ENCODE measurements at regions not wholly inside any gene's neighbourhood (a gene's known extent, or its start where the extent isn't known, plus 50 kb on each side); places are given as distances from the start of the nearest gene placed in this dataset.
A peak's percentile ranks its signal among the peaks of the same experiment; 100 is the strongest.

DNA sequence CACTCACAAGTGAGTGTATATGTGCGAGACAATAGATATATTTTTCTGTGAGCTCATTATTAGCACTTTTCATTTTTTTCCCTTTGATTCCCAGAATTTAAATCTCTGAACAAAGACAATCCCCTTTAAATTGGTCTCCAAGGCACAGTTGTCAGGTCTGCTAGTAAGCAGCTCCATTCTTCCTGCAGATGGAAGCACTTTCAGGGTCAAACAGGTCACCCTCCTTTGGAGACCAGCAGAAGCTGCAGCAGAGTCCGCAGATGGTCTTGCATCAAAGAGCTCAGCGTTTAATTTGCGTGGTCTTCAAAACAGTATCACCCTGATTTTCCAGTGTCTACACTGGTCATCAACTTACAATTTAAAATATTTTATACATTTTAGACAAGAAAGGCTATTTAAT, 543.8 kb downstream of the ARL4A start:
- TF ChIP-seq, protein P1, sequence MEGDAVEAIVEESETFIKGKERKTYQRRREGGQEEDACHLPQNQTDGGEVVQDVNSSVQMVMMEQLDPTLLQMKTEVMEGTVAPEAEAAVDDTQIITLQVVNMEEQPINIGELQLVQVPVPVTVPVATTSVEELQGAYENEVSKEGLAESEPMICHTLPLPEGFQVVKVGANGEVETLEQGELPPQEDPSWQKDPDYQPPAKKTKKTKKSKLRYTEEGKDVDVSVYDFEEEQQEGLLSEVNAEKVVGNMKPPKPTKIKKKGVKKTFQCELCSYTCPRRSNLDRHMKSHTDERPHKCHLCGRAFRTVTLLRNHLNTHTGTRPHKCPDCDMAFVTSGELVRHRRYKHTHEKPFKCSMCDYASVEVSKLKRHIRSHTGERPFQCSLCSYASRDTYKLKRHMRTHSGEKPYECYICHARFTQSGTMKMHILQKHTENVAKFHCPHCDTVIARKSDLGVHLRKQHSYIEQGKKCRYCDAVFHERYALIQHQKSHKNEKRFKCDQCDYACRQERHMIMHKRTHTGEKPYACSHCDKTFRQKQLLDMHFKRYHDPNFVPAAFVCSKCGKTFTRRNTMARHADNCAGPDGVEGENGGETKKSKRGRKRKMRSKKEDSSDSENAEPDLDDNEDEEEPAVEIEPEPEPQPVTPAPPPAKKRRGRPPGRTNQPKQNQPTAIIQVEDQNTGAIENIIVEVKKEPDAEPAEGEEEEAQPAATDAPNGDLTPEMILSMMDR (IDR thresholded peaks at IDR 0.05), result no peak
- Histone ChIP-seq H3K27me3 (no peaks in the 10 kb centered on the region), H3K4me3 (no peak overlapping the region), H3K27ac (no peak overlapping the region), H3K9me3 (no peaks in the 10 kb centered on the region), H3K4me1 (no peaks in the 10 kb centered on the region), H3K36me3 (no peaks in the 10 kb centered on the region)
- ATAC-seq (no peak), DNase-seq (no peak)
- intact Hi-C loops (cut with DNase I), result no loop called here

DNA sequence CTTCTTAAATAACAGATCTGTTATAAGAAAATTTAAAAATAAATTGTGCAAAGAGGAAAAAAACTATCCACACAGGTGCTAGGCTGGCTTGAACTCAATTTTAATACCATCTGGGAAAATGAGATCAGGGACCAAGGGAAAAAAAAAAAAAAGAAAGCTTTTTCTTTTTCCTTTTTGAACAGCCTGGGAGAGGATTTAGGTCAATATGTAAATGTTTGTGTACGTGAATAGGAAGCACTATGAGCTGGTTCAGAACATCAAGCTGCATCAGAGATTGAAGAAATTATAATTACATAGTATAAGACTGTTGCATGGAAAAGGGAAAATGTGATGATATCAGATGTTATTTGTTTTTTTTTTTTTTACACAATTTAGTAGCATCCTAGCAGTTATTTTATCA, 548.0 kb downstream of the ARL4A start:
- no peak for DNase-seq
- Histone ChIP-seq H3K27me3 (no peaks in the 10 kb centered on the region), H3K4me1 (no peaks in the 10 kb centered on the region), H3K36me3 (no peaks in the 10 kb centered on the region), H3K27ac (no peak overlapping the region), H3K4me3 (no peak overlapping the region), H3K9me3 (no peaks in the 10 kb centered on the region)
- intact Hi-C loops (cut with DNase I), result no loop called here
- TF ChIP-seq, protein P1 (IDR thresholded peaks at IDR 0.05), result no peak
- no peak for ATAC-seq

DNA sequence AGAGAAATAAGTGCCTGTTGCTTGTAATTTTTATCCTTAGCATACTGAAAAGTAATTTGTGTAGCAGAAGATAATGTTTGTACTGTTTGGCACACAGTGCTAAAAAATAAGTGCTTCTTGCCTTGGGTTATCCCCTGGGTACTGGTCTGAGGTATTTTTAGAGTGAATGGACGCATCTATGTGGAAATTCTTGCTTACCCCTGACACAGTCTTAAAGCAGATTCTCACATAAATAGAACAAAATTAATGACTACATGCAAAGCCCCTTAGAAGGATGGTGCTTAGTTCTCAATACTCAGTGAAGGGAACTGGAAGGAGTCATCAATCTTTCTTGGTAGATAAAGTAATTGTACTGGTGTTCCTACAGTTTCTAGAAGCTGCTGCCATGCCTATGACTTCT, 548.6 kb downstream of the ARL4A start:
- intact Hi-C loops (cut with DNase I), result no loop called here
- Histone ChIP-seq H3K9me3 (no peaks in the 10 kb centered on the region), H3K4me1 (no peaks in the 10 kb centered on the region), H3K4me3 (no peak overlapping the region), H3K27ac (no peak overlapping the region), H3K27me3 (no peaks in the 10 kb centered on the region), H3K36me3 (no peaks in the 10 kb centered on the region)
- ATAC-seq (no peak), DNase-seq (no peak)
- TF ChIP-seq, protein P1 (IDR thresholded peaks at IDR 0.05), result no peak

GRCh38 chr7:13240349-13240748, 552.9 kb downstream of the ARL4A start:
- peak; percentile 40 for ATAC-seq
- H3K27me3 ChIP-seq, result no peaks in the 10 kb centered on the region
- no peak for DNase-seq
- H3K4me3 ChIP-seq, result no peak overlapping the region
- intact Hi-C loops (cut with DNase I), result no loop called here
- no peak overlapping the region for H3K27ac ChIP-seq
- no peaks in the 10 kb centered on the region for H3K36me3 ChIP-seq
- no peaks in the 10 kb centered on the region for H3K9me3 ChIP-seq
- TF ChIP-seq, protein P1 (IDR thresholded peaks at IDR 0.05), result no peak
- no peaks in the 10 kb centered on the region for H3K4me1 ChIP-seq

GRCh38 chr7:13241416-13241815, 554.0 kb downstream of the ARL4A start:
- intact Hi-C loops (cut with DNase I), result no loop called here
- TF ChIP-seq, protein P1 (IDR thresholded peaks at IDR 0.05), result no peak
- Histone ChIP-seq H3K27me3 (no peaks in the 10 kb centered on the region), H3K9me3 (no peaks in the 10 kb centered on the region), H3K27ac (no peak overlapping the region), H3K36me3 (no peaks in the 10 kb centered on the region), H3K4me3 (no peak overlapping the region), H3K4me1 (no peaks in the 10 kb centered on the region)
- DNase-seq, result no peak
- ATAC-seq, result no peak

- no peaks in the 10 kb centered on the region for H3K4me1 ChIP-seq
- no peaks in the 10 kb centered on the region for H3K27me3 ChIP-seq
- no peak overlapping the region for H3K27ac ChIP-seq
- H3K36me3 ChIP-seq, result no peaks in the 10 kb centered on the region
- intact Hi-C loops (cut with DNase I), result no loop called here
- no peak overlapping the region for H3K4me3 ChIP-seq
- H3K9me3 ChIP-seq, result no peaks in the 10 kb centered on the region
- DNase-seq (no peak), ATAC-seq (no peak)
- TF ChIP-seq, protein P1 (IDR thresholded peaks at IDR 0.05), result no peak
Observed at GRCh38 chr7:13257661-13258060, 570.2 kb downstream of the ARL4A start.

Measured in upper lobe of right lung (tissue), 1 donor.